ENCODE measurements at regions not wholly inside any gene's neighbourhood (a gene's known extent, or its start where the extent isn't known, plus 50 kb on each side); places are given as distances from the start of the nearest gene placed in this dataset.
"Not testable (repeated sequence)": the region's sequence is repeated elsewhere in the genome, so short reads cannot be mapped to it uniquely, and the experiment has no call there.

DNA sequence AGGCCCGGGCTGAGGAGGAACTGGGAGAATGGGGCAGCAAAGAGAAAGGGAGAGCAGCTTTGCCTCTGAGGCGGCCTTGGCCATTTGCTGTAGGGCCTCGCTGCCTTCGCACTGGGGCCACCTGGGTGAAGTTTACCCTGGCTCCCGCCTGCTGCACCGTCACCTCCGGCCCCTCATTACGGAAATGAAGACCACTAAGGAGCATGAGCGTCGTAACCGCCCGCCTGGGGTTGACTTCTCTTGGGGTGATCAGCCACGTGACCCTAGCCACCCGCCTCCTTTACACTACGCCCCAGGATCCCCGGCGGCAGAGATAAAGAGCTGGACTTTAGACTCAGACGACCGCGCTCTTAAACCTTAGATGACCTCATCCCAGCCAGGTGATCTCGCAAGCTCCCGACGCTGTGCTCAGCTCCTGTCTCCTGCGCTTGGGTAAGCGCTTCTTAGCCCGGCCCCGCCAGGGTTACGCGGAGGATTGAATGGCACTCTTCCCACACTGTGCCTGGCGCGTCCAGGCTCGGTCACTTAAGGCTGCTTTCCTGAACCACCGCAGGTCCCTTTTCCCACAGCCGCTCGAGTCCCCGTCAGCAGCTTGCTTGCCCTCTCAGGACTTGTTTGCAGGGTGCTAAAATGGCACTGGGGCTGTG is 107.9 kb upstream of the LARP1 start:
- no peaks in the 10 kb centered on the region for H3K9me3 ChIP-seq
- no peak overlapping the region for H3K27ac ChIP-seq
- H3K4me3 ChIP-seq (ENCODE audit: low read depth in 1 of 2, low read length in 1 of 2), result peak overlapping the region; percentile 18 to 38
- peaks cover 48% of the 10 kb centered on the region for H3K27me3 ChIP-seq
- peaks cover 10 to 14% of the 10 kb centered on the region in 2 experiments for H3K4me1 ChIP-seq (ENCODE audit: control insufficient read depth in 1 of 2, insufficient read depth in 1 of 2, low read depth in 1 of 2, low read length in 1 of 2)
- TF ChIP-seq CTCF (IDR thresholded peaks at IDR 0.05), result no peak
- H3K36me3 ChIP-seq, result no peaks in the 10 kb centered on the region

- Histone ChIP-seq H3K4me3 (ENCODE audit: low read depth in 1 of 2, low read length in 1 of 2) (peak overlapping the region; percentile 18 to 38), H3K9me3 (no peaks in the 10 kb centered on the region), H3K27ac (no peak overlapping the region)
These were observed 108.4 kb upstream of the LARP1 start for GRCh38 chr5:154646745-154647113.

GRCh38 chr5:154644745-154645411 is 110.3 kb upstream of the LARP1 start:
- H3K4me3 ChIP-seq (ENCODE audit: low read depth in 1 of 2, low read length in 1 of 2), result no peak overlapping the region
- no peak overlapping the region for H3K27ac ChIP-seq
- TF ChIP-seq CTCF (IDR thresholded peaks at IDR 0.05), result no peak
- no peaks in the 10 kb centered on the region for H3K36me3 ChIP-seq
- H3K27me3 ChIP-seq, result peaks cover 49% of the 10 kb centered on the region
- H3K4me1 ChIP-seq (ENCODE audit: control insufficient read depth in 1 of 2, insufficient read depth in 1 of 2, low read depth in 1 of 2, low read length in 1 of 2), result peaks cover 10 to 14% of the 10 kb centered on the region in 2 experiments
- no peaks in the 10 kb centered on the region for H3K9me3 ChIP-seq

More at GRCh38 chr5:154646745-154647113, 108.4 kb upstream of the LARP1 start:
- Histone ChIP-seq H3K4me1 (ENCODE audit: control insufficient read depth in 1 of 2, insufficient read depth in 1 of 2, low read depth in 1 of 2, low read length in 1 of 2) (peaks cover 10 to 14% of the 10 kb centered on the region in 2 experiments), H3K27me3 (peaks cover 49% of the 10 kb centered on the region), H3K36me3 (no peaks in the 10 kb centered on the region)
- no peak for TF ChIP-seq CTCF (IDR thresholded peaks at IDR 0.05)

GRCh38 chr5:154642499-154643245 is 112.5 kb upstream of the LARP1 start:
- no peak for TF ChIP-seq CTCF (IDR thresholded peaks at IDR 0.05)
- Histone ChIP-seq H3K36me3 (no peaks in the 10 kb centered on the region), H3K4me1 (ENCODE audit: control insufficient read depth in 1 of 2, insufficient read depth in 1 of 2, low read depth in 1 of 2, low read length in 1 of 2) (peaks cover 7 to 12% of the 10 kb centered on the region in 2 experiments)

DNA sequence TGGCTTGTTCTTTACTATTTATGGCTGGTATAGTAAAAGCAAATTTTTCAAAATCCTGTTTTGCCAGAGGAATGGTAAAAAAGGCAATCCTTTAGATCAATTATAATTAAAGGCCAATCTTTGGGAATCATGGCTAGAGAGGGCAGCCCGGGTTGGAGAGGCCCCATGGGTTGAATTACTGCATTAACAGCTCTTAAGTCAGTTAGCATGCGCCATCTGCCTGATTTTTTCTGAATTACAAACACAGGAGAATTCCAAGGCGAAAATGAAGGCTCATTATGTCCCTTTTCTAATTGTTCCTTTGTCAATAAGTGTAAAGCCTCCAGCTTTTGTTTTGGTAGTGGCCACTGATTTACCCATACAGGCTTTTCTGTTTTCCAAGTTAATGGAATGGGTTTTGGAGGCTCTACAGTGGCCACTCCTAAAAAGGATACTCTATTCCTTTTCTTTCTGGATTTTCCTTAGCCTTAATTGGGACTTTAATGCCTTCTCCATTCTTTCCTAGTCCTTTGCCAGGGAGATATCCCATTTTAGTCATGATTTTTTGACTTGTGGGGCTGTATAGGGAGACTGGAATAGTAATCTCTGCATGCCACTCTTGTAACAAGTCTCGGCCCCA is 114.9 kb upstream of the LARP1 start:
- not testable (repeated sequence) for H3K4me3 ChIP-seq (ENCODE audit: low read depth in 1 of 2, low read length in 1 of 2); H3K9me3 ChIP-seq; H3K27me3 ChIP-seq; H3K27ac ChIP-seq; H3K4me1 ChIP-seq (ENCODE audit: control insufficient read depth in 1 of 2, insufficient read depth in 1 of 2, low read depth in 1 of 2, low read length in 1 of 2); H3K36me3 ChIP-seq

More at GRCh38 chr5:154642499-154643245, 112.5 kb upstream of the LARP1 start:
- no peak overlapping the region for H3K4me3 ChIP-seq (ENCODE audit: low read depth in 1 of 2, low read length in 1 of 2)
- H3K27ac ChIP-seq, result no peak overlapping the region
- H3K27me3 ChIP-seq, result peaks cover 32% of the 10 kb centered on the region
- H3K9me3 ChIP-seq, result no peaks in the 10 kb centered on the region

DNA sequence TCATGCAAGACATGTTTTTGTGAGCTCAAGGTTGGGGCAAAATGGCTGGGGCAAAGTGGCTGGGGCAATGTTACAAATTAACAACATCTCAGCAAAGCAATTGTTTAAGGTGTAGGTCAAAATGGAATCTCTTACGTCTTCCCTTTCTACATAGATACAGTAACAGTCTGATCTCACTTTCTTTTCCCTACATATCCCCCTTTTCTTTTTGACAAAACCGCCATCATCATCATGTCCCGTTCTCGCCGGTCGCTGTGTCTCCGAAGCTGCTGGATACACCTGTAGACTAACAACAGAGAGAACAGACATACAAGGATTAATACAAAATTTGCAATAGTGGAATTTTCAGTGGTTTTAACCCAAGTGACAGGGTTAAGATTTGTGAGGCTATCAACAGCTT is 118.4 kb upstream of the LARP1 start:
- H3K4me1 ChIP-seq (ENCODE audit: control insufficient read depth in 1 of 2, insufficient read depth in 1 of 2, low read depth in 1 of 2, low read length in 1 of 2); H3K27ac ChIP-seq; H3K4me3 ChIP-seq (ENCODE audit: low read depth in 1 of 2, low read length in 1 of 2); H3K27me3 ChIP-seq; H3K9me3 ChIP-seq; H3K36me3 ChIP-seq: not testable (repeated sequence)

- not testable (repeated sequence) for H3K36me3 ChIP-seq; H3K4me3 ChIP-seq (ENCODE audit: low read depth in 1 of 2, low read length in 1 of 2); H3K4me1 ChIP-seq (ENCODE audit: control insufficient read depth in 1 of 2, insufficient read depth in 1 of 2, low read depth in 1 of 2, low read length in 1 of 2); H3K27ac ChIP-seq; H3K27me3 ChIP-seq; H3K9me3 ChIP-seq
These were observed 118.9 kb upstream of the LARP1 start for GRCh38 chr5:154636271-154636670.

DNA sequence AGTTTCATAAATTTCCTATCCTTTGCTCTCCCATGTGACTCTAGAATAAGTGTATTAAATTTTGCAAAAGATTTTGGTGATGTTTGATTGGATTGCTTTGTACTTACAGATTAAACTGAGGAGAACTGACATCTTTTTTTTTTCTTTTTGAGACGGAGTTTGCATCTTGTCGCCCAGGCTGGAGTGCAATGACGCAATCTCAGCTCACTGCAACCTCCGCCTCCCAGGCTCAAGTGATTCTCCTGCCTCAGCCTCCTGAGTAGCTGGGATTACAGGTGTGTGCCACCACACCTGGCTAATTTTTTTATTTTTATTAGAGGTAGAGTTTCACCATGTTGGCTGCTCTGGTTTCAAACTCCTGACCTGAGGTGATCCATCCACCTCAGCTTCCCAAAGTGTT is 121.4 kb upstream of the LARP1 start:
- H3K9me3 ChIP-seq; H3K27ac ChIP-seq; H3K36me3 ChIP-seq; H3K4me3 ChIP-seq (ENCODE audit: low read depth in 1 of 2, low read length in 1 of 2); H3K4me1 ChIP-seq (ENCODE audit: control insufficient read depth in 1 of 2, insufficient read depth in 1 of 2, low read depth in 1 of 2, low read length in 1 of 2); H3K27me3 ChIP-seq: not testable (repeated sequence)
